Vagina (tissue), 2 donors: ENCODE measurements at regions not wholly inside any gene's neighbourhood (a gene's known extent, or its start where the extent isn't known, plus 50 kb on each side); places are given as distances from the start of the nearest gene placed in this dataset.

ENCODE experiments used
- POLR2AphosphoS5 ChIP-seq, 2 donors: sonication (generic); formaldehyde crosslinking; IDR thresholded peaks; one replicate each; pipeline ENCODE4 v1.9.0; 2017; ENCODE audit warnings: antibody characterized with exemption in 2 of 2, mild to moderate bottlenecking in 2 of 2, low read depth in 1 of 2; ENCODE audit not compliant: insufficient read depth in 1 of 2
- TF ChIP-seq, protein P1 (sequence below), 3 experiments: fragments of 450-650 bp in 2 of 3; fragments of 200-600 bp in 1 of 3; sonication (generic) in 1 of 3; IDR thresholded peaks; one replicate each; pipeline ENCODE4 v1.5.1; 2017 to 2019; ENCODE audit warnings: antibody characterized with exemption in 3 of 3, mild to moderate bottlenecking in 2 of 3, moderate library complexity in 2 of 3

DNA sequence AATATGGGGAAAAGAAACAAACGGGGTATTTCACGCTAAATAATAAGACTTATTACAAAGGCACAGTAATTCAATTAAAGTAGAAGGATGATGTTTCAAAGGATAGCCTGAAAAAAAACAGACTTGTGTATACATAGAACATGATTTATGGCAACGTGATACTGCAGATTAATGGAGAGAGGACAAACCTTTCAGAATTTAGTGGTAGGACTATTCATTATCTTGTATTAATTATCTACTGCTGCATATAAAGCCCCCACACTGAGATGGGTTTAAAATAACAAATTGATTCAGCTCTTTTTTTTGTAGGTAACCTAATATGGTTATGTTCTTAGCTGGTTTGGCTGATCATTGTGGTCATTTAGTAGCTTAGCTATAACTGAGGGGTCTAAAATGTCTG, 1269.0 kb downstream of the FSTL5 start:
- TF ChIP-seq, protein P1, sequence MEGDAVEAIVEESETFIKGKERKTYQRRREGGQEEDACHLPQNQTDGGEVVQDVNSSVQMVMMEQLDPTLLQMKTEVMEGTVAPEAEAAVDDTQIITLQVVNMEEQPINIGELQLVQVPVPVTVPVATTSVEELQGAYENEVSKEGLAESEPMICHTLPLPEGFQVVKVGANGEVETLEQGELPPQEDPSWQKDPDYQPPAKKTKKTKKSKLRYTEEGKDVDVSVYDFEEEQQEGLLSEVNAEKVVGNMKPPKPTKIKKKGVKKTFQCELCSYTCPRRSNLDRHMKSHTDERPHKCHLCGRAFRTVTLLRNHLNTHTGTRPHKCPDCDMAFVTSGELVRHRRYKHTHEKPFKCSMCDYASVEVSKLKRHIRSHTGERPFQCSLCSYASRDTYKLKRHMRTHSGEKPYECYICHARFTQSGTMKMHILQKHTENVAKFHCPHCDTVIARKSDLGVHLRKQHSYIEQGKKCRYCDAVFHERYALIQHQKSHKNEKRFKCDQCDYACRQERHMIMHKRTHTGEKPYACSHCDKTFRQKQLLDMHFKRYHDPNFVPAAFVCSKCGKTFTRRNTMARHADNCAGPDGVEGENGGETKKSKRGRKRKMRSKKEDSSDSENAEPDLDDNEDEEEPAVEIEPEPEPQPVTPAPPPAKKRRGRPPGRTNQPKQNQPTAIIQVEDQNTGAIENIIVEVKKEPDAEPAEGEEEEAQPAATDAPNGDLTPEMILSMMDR (IDR thresholded peaks at IDR 0.05) = no peak
- no peak for TF ChIP-seq POLR2AphosphoS5 (IDR thresholded peaks at IDR 0.05; ENCODE audit: insufficient read depth in 1 of 2, low read depth in 1 of 2)
